Coronary artery (tissue), 2 donors: ENCODE measurements at regions not wholly inside any gene's neighbourhood (a gene's known extent, or its start where the extent isn't known, plus 50 kb on each side); places are given as distances from the start of the nearest gene placed in this dataset.

Experiments used
- DNase-seq: peaks from one replicate; pipeline ENCODE4 v3.0.0-alpha.2; 2017; ENCODE audit warnings: low spot score
- H3K27ac ChIP-seq, 2 donors: fragments of 200-600 bp; sonication (generic); one replicate each; pipeline ENCODE4 v1.5.1; 2016 to 2019
- H3K4me3 ChIP-seq: fragments of 200-600 bp; sonication (generic); 2 replicates; pipeline ENCODE4 v1.5.1; 2016; ENCODE audit warnings: mild to moderate bottlenecking, moderate library complexity
- TF ChIP-seq, protein P1 (sequence below): fragments of 200-600 bp; sonication (generic); IDR thresholded peaks from one replicate; pipeline ENCODE4 v1.5.1; 2019; ENCODE audit warnings: antibody characterized with exemption

DNA sequence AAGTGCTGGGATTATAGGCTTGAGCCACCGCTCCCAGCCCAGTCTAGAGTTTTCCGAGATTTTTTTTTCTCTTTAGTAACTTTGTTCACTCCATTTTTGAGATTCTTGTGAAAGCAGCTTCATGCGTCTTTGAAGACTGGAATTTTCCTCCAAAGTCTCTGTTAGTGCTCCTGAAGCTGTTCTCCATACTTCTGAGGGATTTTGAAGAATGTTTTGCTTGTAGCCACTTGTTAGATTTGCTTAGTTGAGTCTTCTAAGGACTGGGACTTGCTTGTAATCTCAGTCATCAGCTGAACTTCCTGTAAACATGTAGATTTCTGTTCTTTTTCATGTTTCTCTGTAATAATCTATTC is 234.3 kb downstream of the MYCN start:
- TF ChIP-seq, protein P1, sequence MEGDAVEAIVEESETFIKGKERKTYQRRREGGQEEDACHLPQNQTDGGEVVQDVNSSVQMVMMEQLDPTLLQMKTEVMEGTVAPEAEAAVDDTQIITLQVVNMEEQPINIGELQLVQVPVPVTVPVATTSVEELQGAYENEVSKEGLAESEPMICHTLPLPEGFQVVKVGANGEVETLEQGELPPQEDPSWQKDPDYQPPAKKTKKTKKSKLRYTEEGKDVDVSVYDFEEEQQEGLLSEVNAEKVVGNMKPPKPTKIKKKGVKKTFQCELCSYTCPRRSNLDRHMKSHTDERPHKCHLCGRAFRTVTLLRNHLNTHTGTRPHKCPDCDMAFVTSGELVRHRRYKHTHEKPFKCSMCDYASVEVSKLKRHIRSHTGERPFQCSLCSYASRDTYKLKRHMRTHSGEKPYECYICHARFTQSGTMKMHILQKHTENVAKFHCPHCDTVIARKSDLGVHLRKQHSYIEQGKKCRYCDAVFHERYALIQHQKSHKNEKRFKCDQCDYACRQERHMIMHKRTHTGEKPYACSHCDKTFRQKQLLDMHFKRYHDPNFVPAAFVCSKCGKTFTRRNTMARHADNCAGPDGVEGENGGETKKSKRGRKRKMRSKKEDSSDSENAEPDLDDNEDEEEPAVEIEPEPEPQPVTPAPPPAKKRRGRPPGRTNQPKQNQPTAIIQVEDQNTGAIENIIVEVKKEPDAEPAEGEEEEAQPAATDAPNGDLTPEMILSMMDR: no peak
- Histone ChIP-seq H3K27ac (no peak overlapping the region), H3K4me3 (no peak overlapping the region)
- no peak for DNase-seq

DNA sequence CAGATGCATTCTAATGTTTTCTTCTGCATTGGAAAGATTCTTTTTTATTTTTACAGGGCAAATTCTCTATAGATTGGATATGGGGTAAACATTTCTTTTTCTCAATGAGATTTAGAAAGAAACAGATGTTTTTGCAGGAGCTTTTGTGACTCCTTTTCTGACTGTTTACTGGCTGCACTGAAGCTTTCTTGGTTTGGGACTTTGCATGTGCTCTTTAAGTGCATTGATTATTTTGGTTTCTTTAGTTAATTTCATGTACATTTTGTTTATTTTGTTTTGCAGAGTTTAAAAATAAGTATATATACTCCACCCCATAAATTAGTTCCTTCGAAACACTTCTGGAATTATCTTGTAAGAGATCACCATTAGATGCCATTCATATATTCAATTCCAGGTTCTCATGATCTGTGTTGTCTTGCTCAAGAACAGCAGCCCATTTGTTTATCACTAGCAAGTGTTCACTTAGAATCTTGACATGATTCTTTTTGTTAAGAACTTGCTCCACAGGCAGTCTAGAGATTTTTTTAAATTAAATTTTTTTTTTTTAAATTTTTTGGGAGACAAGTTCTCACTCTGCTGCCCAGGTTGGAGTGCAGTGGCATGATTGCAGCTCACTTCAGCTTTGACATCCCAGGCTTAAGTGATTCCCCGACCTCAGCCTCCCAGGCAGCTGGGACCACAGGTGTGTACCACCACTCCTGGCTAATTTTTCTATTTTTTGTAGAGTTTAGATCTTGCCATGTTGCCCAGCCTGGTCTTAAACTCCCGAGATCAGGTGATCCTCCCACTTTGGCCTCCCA is 233.7 kb downstream of the MYCN start:
- DNase-seq: no peak
- Histone ChIP-seq H3K27ac (no peak overlapping the region), H3K4me3 (no peak overlapping the region)
- TF ChIP-seq, protein P1: no peak

DNA sequence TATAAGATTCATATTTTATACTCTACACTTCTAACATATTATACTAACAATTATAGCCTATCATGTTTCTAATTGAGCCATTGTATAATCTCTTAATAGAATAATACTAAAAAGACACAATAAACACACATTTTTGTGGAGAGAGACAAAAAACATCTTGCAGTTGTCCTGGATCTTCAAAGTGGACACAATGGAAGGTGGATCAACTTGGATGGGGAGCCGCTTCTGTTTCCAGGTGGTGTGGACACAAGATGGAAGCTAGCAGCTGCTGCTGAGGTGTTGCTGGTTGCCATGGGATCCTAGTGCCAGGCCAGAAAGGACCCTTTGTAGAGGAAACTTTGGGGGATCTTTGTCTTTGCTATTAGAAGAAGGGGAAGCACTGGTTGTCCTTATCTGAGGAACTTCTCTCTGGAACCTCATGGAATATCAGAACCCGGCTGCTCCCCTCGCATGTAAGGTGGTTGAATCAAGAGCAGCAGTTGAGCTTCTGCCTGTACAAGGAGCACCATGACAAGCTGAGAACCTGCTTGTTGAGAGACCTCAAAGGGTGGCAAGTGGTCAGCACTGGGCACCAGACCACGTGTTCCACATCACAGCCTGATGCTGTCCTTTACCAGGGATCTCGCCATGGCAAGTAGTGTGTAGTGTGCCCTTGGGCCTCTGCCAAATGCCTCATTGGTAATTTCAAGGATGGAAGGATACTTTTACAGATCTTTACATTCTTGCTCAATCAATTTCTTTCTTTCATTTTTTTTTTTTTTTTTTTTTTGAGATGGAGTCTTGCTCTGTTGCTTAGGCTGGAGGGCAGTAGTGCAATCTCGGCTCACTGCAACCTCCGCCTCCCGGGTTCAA is 232.2 kb downstream of the MYCN start:
- H3K4me3 ChIP-seq: no peak overlapping the region
- no peak overlapping the region for H3K27ac ChIP-seq
- no peak for DNase-seq
- TF ChIP-seq, protein P1: no peak

DNA sequence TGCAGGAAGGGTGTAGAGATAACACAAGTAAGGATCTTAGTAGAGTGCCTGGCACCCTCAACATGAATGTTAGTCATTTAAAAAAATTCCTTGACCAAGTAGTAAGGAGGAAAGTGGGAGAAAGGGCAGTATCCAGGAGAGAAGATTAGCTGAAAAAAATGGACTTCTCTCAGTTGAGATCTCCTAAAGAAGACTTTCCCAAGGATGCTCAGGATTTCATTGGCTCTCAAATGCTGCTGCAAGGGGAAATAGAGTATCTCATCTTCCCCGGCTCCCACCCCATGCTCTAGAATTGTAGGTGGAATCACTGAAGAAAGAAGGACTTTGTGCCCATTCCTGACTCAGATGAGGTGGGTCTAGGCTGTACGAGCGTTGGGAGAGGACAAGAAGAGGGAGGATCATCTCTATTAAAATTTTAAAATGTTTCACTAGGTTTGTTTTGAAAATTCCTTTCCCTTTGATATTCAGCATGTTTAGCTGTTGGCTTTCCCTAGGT is 231.1 kb downstream of the MYCN start:
- no peak for DNase-seq
- Histone ChIP-seq H3K4me3 (no peak overlapping the region), H3K27ac (no peak overlapping the region)
- TF ChIP-seq, protein P1: no peak

DNA sequence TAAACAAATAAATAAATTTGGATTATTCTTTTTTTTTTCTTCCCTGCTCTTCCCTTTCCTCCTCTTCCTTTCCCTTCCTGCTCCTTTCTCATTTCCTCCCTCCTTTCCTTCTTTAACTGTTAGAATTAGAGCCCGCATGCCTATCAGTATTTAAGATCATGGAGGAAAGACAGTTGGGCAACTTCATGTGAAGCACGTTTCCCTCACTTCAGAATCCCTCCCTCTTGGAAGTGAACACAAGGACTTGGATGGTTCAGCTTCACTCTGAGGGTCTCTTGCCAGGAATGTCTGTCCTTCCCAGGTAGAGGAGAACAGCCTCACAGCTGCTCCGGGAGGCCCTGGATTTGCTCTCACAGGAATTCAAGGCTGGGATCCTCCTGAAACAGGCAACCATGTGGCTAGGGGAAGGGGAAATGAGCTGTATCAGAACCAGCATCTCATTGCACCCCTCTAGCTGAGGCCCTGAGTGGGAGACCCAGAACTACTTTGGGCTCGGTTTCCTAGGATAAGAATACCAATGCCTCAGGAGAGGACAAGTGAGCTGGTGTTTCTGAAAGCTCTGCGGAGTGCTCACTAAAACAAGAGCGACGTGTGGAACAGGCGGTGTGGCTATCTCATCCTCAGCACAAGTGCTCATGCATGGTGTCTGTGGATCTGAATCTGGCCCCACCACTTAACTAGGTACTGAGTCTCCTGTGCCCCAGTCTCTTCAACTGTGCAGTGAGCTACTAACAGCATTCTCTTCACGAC is 230.5 kb downstream of the MYCN start:
- TF ChIP-seq, protein P1: no peak
- H3K27ac ChIP-seq: no peak overlapping the region
- no peak for DNase-seq
- no peak overlapping the region for H3K4me3 ChIP-seq

DNA sequence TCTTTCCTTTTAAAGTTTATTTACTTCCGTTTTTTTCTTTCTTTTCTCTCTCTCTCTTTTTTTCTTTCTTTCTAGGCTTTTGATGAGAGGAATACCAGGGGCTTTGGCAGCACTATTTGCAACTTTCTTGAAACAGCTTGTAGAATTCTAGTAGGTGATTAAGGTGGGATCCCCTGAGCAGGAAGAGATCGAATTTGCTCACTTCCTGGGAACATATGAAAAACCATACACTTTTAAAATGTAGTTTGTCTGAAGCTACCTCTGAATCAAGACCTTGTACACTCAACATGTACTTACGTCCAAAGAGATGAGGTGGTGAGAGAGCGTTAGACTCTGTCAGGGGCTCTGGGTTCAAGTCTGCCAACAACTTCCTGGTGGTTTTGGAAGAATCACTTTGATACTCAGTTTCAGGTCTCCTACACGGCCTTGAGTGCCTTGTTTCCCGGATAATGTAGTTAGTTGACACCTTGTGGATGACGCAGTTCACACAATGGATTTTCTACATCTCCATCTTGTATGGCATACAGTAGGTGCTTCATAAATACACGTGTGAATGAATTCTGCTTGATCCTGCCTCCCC is 229.1 kb downstream of the MYCN start:
- TF ChIP-seq, protein P1: no peak
- Histone ChIP-seq H3K27ac (no peak overlapping the region), H3K4me3 (no peak overlapping the region)
- DNase-seq: no peak
